Stimulated activated CD8-positive, alpha-beta memory T cell treated with anti-CD3 and anti-CD28 coated beads, Interleukin-4, amount 100 ng/mL, for 4 hours (primary cell): ENCODE measurements at regions not wholly inside any gene's neighbourhood (a gene's known extent, or its start where the extent isn't known, plus 50 kb on each side); places are given as distances from the start of the nearest gene placed in this dataset.
"Not testable (repeated sequence)": the region's sequence is repeated elsewhere in the genome, so short reads cannot be mapped to it uniquely, and the experiment has no call there.

Experiments used
- DNase-seq, 2 donors: peaks; one replicate each; pipeline ENCODE4 v3.0.0-alpha.2; 2020; ENCODE audit warnings: low read depth in 2 of 2, low spot score in 1 of 2

- DNase-seq: no peak
Measured at GRCh38 chr17:31798205-31798724, 60.8 kb downstream of the COPRS start.

DNA sequence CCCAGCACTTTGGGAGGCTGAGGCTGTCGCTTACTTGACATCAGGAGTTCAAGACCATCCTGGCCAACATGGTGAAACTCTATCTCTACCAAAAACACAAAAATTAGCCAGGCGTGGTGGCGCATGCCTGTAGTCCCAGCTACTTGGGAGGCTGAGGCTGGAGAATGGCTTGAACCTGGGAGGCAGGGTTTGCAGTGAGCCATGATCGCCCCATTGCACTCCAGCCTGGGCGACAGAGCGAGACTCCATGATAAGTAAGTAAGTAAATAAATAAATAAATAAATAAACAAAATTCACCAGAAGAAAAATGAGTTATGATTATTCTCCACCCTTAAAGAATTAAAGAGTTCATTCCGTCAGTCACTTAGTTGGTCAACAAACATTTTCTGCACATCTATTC, 63.1 kb downstream of the COPRS start:
- DNase-seq: not testable (repeated sequence)

DNA sequence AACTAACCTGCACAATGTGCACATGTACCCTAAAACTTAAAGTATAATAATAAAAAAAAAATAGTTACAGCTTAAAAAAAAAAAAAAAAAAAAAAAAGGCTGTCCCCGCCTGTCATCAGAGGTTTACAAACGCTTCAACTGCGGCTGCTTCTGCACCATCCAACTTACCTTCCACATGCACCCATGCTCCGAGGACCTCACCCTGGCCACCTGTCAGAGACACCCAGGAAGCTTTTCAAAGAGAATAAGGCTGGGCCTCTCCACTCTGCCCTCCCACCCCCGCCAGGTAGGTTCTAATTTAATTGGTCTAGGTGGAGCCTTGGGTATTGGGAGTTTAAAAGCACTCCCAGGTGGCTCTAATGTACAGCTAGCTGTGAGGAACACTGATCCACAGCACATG, 64.9 kb downstream of the COPRS start:
- no peak for DNase-seq

- DNase-seq: not testable (repeated sequence)
Measured at GRCh38 chr17:31793634-31794033, 65.4 kb downstream of the COPRS start.

DNA sequence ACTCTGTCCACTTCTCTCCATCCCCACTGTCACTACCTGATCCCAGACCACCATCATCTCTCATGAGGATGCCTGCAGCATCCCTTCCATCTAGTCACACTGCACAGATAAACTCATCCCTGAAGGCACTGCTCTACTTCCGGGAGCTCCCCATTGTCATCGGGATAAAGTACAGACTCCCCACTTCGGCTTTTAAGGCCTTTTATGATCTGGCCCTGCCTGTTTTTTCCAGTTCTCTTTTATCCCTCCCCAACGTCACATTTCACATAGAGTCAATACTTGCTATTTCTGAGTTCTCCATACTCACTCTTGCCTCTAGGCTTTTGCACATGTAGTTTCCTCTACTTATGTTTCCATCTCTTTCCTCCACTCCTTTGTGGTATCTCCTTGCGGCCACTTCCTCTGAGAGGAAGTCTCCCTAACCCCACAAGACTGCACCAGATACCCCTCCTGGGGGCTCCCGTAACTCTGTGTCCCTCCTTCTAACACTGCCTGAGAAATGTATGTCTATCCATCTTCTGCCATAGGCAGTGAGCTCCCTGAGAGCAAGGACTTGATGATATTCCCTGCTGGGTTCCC, 66.9 kb downstream of the COPRS start:
- no peak for DNase-seq

- DNase-seq: no peak
Measured at GRCh38 chr17:31789707-31790505, 69.1 kb downstream of the COPRS start.

- DNase-seq: no peak
Measured at GRCh38 chr17:31788956-31789355, 70.1 kb downstream of the COPRS start.

GRCh38 chr17:31788571-31788946, 70.5 kb downstream of the COPRS start:
- no peak for DNase-seq

- no peak for DNase-seq
Measured at GRCh38 chr17:31787857-31788570, 71.0 kb downstream of the COPRS start.

GRCh38 chr17:31786796-31787481, 72.1 kb downstream of the COPRS start:
- no peak for DNase-seq

DNA sequence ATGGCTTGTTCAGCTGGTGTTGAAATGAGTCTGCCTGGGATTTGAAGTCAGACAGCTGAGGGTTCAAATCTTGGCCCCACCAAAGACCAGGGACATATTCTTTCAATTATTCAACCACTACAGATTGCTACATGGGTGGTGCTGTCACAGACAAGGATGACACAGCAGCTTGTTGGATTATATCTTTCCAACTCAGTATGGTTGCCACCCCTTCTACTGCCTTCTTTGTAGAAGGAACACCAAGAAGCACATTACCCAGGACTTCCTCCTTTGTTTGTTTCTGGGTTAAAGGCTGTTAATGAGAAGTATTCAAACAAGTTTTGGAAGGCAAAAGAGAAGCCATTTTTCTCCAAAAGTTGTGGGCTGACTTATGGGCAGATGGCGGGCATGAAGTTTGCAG, 78.6 kb downstream of the COPRS start:
- no peak for DNase-seq

- no peak for DNase-seq
Measured at GRCh38 chr17:31778523-31778922, 80.5 kb downstream of the COPRS start.

DNA sequence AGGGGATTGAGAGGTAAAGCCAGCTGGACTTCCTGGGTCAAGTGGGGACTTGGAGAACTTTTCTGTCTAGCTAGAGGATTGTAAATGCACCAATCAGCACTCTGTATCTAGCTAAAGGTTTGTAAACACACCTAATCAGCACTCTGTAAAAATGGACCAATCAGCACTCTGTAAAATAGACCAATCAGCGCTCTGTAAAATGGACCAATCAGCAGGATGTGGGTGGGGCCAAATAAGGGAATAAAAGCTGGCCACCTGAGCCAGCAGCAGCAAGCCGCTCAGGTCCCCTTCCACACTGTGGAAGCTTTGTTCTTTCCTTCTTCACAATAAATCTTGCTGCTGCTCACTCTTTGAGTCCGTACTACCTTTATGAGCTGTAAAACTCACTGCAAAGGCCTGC, 87.7 kb downstream of the COPRS start:
- DNase-seq: not testable (repeated sequence)

DNA sequence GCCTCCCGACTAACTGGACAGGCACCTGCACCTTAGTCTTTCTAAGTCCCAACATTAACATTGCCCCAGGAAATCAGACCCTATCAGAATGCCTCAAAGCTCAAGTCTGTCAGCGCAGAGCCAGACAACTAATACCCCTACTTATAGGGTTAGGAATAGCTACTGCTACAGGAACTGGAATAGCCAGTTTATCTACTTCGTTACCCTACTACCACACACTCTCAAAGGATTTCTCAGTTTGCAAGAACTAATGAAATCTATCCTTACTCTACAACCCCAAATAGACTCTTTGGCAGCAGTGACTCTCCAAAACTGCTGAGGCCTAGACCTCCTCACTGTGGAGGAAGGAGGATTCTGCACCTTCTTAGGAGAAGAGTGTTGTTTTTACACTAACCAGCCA, 88.5 kb downstream of the COPRS start:
- DNase-seq: not testable (repeated sequence)

DNA sequence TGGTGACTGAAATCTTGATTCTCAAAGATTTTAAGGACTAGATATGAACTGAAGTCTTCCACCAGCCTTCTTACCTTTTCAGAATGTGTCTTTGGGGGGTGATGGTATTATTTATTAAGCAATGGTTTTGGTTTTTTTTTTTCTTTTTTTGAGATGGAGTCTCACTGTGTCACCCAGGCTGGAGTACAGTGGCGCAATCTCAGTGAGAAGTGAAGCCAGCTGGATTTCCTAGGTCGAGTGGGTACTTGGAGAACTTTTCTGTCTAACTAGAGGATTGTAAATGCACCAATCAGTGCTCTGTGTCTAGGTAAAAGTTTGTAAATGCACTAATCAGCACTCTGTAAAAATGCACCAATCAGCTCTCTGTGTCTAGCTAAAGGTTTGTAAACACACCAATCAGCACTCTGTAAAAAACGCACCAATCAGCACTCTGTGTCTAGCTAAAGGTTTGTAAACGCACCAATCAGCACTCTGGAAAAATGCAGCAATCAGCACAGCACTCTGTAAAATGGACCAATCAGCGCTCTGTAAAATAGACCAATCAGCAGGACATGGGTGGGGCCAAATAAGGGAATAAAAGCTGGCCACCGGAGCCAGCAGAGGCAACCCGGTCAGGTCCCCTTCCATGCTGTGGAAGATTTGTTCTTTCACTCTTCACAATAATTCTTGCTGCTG, 97.1 kb downstream of the COPRS start:
- not testable (repeated sequence) for DNase-seq

GRCh38 chr17:31758646-31759045, 100.4 kb downstream of the COPRS start:
- DNase-seq: no peak

DNA sequence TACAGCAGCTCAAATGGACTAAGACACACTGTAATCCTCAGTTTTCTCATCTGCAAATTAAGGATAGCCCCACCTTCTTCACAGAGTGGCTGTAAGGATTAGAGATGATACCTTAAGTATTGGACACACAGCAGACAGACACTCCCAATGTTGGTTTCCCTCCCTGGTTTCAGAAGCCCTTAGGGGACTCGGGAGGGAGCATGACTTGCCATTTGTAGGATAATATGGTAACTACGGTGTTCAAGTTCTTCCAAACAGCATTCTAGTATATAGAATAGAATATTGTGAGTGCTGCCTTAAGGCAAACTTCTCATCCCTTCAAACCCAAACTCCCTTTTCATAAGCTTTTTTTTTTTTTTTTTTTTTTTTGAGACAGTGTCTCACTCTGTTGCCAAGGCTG, 101.9 kb downstream of the COPRS start:
- DNase-seq: no peak

DNA sequence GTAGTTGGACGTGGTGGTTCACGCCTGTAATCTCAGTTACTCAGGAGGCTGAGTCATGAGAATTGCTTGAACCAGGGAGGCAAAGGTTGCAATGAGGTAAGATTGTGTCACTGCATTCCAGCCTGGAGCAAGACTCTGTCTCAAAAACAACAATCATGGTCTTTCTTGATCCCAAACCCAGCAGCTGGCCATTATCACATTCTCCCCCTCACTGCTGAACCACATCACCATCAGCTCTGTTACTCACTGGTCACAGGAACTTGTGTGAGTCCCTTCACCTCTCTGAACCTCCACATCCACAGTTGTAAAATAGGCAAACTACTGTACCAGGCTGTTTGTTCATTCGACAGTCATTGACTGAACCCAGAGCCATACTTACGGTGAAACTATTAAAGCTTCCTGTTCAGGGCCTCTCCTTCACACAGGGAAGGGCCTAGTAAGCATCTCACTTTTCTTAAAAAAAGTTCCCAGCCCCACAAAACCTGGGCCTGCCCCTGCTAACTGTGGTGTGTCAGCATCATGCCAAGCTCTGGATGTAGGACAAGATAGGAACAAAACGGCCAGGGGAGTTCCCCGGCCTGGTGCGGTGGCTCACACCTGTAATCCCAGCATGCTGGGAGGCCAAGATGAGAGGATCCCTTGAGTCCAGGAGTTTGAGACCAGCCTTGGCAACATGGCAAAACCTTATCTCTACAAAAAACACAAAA, 104.7 kb downstream of the COPRS start:
- no peak for DNase-seq

- DNase-seq: no peak
Measured at GRCh38 chr17:31753011-31753410, 106.0 kb downstream of the COPRS start.

GRCh38 chr17:31752584-31752983, 106.5 kb downstream of the COPRS start:
- no peak for DNase-seq
